Naive thymus-derived CD8-positive, alpha-beta T cell (primary cell): ENCODE measurements at regions not wholly inside any gene's neighbourhood (a gene's known extent, or its start where the extent isn't known, plus 50 kb on each side); places are given as distances from the start of the nearest gene placed in this dataset.

ENCODE experiments used
- ATAC-seq, 2 donors: fragments of 150-1000 bp; cut with Tn5 transposase in 1 of 2; sonication (Bioruptor Pico), chemical (Tn5 transposase) in 1 of 2; 1 replicate in 1 of 2; 2 replicates in 1 of 2; pipeline ENCODE4 v1.10.0; 2021; ENCODE audit warnings: mild to moderate bottlenecking in 2 of 2, moderate library complexity in 2 of 2
- POLR2A ChIA-PET: fragments of 350-600 bp; sonication (Branson Sonifier 250); formaldehyde crosslinking; loops from one replicate; lab custom pipeline; 2021; ENCODE audit warnings: antibody characterized with exemption; lab: Charles Lee
- DNase-seq, 10 donors: peaks; one replicate each; pipeline versions ENCODE4 v3.0.0 to v3.0.0-alpha.2; 2020 to 2022
- H3K27ac Mint-ChIP-seq, 10 donors: one replicate each; pipeline ENCODE4 v1.8.0; 2020 to 2022; ENCODE audit warnings: mild to moderate bottlenecking in 10 of 10, mixed read lengths in 10 of 10, moderate library complexity in 4 of 10, inconsistent platforms in 1 of 10
- H3K27me3 Mint-ChIP-seq, 5 donors: one replicate each; pipeline ENCODE4 v1.8.0; 2021 to 2022; ENCODE audit warnings: mixed read lengths in 5 of 5
- H3K36me3 Mint-ChIP-seq, 3 donors: one replicate each; pipeline ENCODE4 v1.8.0; 2020 to 2022; ENCODE audit warnings: mixed read lengths in 3 of 3, mild to moderate bottlenecking in 2 of 3, inconsistent platforms in 1 of 3
- H3K4me1 Mint-ChIP-seq, 4 donors: one replicate each; pipeline ENCODE4 v1.8.0; 2021 to 2022; ENCODE audit warnings: mixed read lengths in 4 of 4
- H3K4me3 Mint-ChIP-seq, 10 donors: one replicate each; pipeline ENCODE4 v1.8.0; 2020 to 2022; ENCODE audit warnings: mild to moderate bottlenecking in 10 of 10, mixed read lengths in 10 of 10, moderate library complexity in 6 of 10, inconsistent platforms in 1 of 10
- H3K9me3 Mint-ChIP-seq, 9 donors: one replicate each; pipeline ENCODE4 v1.8.0; 2020 to 2022; ENCODE audit warnings: mixed read lengths in 9 of 9, mild to moderate bottlenecking in 3 of 9, inconsistent platforms in 1 of 9, moderate library complexity in 1 of 9

- ATAC-seq (no peak), DNase-seq (no peak)
- Mint-ChIP-seq H3K4me3 (no peak overlapping the region), H3K4me1 (no peaks in the 10 kb centered on the region), H3K9me3 (peaks cover 0 to 9% (median 2%) of the 10 kb centered on the region in 9 donors), H3K27me3 (peaks cover 0 to 4% (median 0%) of the 10 kb centered on the region in 5 donors), H3K36me3 (no peaks in the 10 kb centered on the region), H3K27ac (no peak overlapping the region)
- POLR2A ChIA-PET = no interaction called here
Observed at GRCh38 chr3:182190056-182190455, 478.3 kb downstream of the SOX2 start.

DNA sequence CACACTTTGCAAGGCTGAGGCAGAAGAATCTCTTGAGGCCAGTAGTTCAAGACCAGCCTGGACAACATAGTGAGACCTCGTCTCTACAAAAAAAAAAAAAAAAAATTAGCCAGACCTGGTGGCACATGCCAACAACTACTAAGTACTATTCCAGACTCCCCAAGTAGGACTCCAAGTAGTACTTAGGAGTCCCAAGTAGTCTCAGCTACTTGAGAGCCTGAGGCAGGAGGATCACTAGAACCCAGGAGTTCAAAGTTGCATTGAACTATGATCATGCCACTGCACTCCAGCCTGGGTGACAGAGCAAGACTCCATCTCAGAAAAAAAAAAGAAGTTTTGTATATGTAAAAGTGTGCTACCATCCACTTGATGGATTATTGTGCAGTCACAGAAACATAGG, 486.6 kb downstream of the SOX2 start:
- no peaks in the 10 kb centered on the region for H3K36me3 Mint-ChIP-seq
- POLR2A ChIA-PET = no interaction called here
- no peak for DNase-seq

DNA sequence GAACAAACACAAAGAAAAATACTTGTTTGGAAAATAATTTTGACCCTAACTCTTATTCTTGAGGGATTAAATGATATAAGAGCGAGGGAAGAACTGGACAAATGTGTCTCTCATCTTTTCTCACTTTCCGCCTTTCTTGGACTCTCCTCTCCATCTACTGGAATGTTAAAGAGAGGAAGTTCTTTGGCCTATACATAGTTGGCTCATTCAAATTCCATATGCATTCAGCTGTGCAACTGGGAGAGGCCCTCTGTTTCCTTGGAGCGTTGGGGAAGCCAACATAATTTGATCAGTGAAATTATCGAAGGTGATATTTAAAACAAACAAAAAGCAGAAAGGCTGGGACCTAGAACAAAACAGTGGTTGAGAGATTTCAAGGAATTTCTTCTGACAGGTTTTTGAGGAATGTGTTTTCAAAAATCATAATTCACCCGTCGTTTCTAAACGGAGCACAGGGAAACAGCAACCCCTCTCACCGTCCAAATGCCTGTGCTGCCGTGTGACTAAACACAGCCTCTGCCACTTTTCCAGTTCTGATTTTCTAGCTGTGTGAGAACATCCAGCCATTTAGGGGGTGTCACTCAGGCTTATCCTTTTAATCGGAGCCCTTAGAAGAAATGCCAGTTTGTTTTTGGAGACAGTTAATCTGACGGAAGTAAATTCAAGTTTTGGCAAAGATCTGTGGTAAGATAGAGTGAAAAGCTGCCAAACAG, 489.9 kb downstream of the SOX2 start:
- H3K4me3 Mint-ChIP-seq = no peak overlapping the region
- no peaks in the 10 kb centered on the region for H3K36me3 Mint-ChIP-seq
- POLR2A ChIA-PET = no interaction called here

More for the DNA sequence above, 486.6 kb downstream of the SOX2 start:
- Mint-ChIP-seq H3K4me3 (no peak overlapping the region), H3K27ac (no peak overlapping the region), H3K4me1 (no peaks in the 10 kb centered on the region), H3K27me3 (peaks cover 0 to 2% (median 0%) of the 10 kb centered on the region in 5 donors), H3K9me3 (peaks cover 0 to 3% (median 0%) of the 10 kb centered on the region in 9 donors)
- ATAC-seq = no peak

GRCh38 chr3:182212479-182213076, 500.9 kb downstream of the SOX2 start:
- ATAC-seq (no peak), DNase-seq (no peak)
- Mint-ChIP-seq H3K36me3 (no peaks in the 10 kb centered on the region), H3K27ac (peak overlapping the region in 1 of 10 donors; percentile 20), H3K27me3 (peaks cover 0 to 9% (median 0%) of the 10 kb centered on the region in 5 donors), H3K4me3 (no peak overlapping the region), H3K9me3 (peaks cover 0 to 2% (median 0%) of the 10 kb centered on the region in 9 donors), H3K4me1 (no peaks in the 10 kb centered on the region)
- POLR2A ChIA-PET = no interaction called here

More for the DNA sequence above, 489.9 kb downstream of the SOX2 start:
- Mint-ChIP-seq H3K27me3 (peaks cover 0 to 2% (median 0%) of the 10 kb centered on the region in 5 donors), H3K9me3 (peaks cover 0 to 11% (median 0%) of the 10 kb centered on the region in 9 donors), H3K4me1 (no peaks in the 10 kb centered on the region), H3K27ac (no peak overlapping the region)
- no peak for DNase-seq
- ATAC-seq = no peak

GRCh38 chr3:182214416-182214815, 502.7 kb downstream of the SOX2 start:
- Mint-ChIP-seq H3K27ac (peak overlapping the region in 1 of 10 donors; percentile 68), H3K4me3 (no peak overlapping the region), H3K36me3 (no peaks in the 10 kb centered on the region), H3K4me1 (no peaks in the 10 kb centered on the region), H3K27me3 (peaks cover 0 to 9% (median 0%) of the 10 kb centered on the region in 5 donors), H3K9me3 (peaks cover 0 to 2% (median 0%) of the 10 kb centered on the region in 9 donors)
- DNase-seq = no peak
- POLR2A ChIA-PET = no interaction called here
- ATAC-seq = no peak

DNA sequence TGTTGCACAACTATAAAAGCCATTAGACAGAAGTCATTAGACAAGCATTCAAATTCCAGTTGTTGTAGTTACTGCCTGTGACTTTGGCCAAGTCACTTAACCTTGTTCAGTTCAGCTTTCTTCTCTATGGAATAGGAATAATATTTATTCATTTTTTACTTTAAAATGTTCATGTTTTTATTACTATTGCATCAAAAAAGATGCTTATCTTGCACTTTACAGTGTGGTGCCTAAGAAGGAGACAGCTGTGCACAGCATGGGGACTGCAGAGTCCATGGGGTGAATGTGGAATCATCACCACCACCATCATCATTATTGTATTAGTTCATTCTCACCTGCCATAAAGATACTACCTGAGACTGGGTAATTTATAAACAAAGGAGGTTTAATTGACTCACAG, 504.2 kb downstream of the SOX2 start:
- H3K27me3 Mint-ChIP-seq = peaks cover 0 to 9% (median 0%) of the 10 kb centered on the region in 5 donors
- POLR2A ChIA-PET = no interaction called here
- ATAC-seq = no peak
- no peaks in the 10 kb centered on the region for H3K4me1 Mint-ChIP-seq
- no peak overlapping the region for H3K27ac Mint-ChIP-seq
- no peak overlapping the region for H3K4me3 Mint-ChIP-seq
- no peaks in the 10 kb centered on the region for H3K36me3 Mint-ChIP-seq
- DNase-seq = no peak
- peaks cover 0 to 2% (median 0%) of the 10 kb centered on the region in 9 donors for H3K9me3 Mint-ChIP-seq

DNA sequence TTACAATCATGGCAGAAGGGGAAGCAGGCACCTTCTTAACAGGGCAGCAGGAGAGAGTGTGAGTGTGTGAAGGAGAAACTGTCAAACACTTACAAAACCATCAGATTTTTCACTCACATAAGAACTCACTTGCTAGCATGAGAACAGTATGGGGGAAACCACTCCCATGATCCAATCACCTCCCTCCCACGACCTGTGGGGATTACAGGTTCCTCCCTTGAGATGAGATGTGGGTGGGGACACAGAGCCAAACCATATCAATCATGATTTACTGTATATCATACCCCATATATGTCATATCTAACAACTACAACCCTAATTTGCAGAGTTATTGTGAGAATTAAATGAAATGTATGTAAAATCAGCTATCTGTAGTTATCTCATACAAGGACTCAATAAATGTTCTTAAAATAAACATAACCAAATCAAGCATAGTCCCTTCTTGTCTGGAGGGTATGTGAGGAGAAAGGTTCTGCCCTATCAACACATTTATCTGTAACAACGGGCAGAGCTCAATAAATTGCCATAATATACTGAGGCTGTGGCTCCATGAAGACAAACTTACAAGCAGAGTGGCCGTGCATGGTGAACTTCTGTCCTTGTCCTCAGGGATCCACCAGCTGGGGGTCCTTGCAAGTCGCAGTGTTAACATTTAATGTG, 504.7 kb downstream of the SOX2 start:
- H3K4me1 Mint-ChIP-seq = no peaks in the 10 kb centered on the region
- no peak for DNase-seq
- H3K27ac Mint-ChIP-seq = no peak overlapping the region
- peaks cover 0 to 2% (median 0%) of the 10 kb centered on the region in 9 donors for H3K9me3 Mint-ChIP-seq
- POLR2A ChIA-PET = no interaction called here
- no peak for ATAC-seq
- no peaks in the 10 kb centered on the region for H3K36me3 Mint-ChIP-seq
- peaks cover 0 to 9% (median 0%) of the 10 kb centered on the region in 5 donors for H3K27me3 Mint-ChIP-seq
- no peak overlapping the region for H3K4me3 Mint-ChIP-seq

GRCh38 chr3:182220013-182220412, 508.3 kb downstream of the SOX2 start:
- POLR2A ChIA-PET = no interaction called here
- no peak for ATAC-seq
- Mint-ChIP-seq H3K4me1 (no peaks in the 10 kb centered on the region), H3K36me3 (no peaks in the 10 kb centered on the region), H3K27ac (no peak overlapping the region), H3K4me3 (no peak overlapping the region), H3K27me3 (peaks cover 0 to 2% (median 0%) of the 10 kb centered on the region in 5 donors), H3K9me3 (peaks cover 0 to 4% (median 2%) of the 10 kb centered on the region in 9 donors)
- no peak for DNase-seq

DNA sequence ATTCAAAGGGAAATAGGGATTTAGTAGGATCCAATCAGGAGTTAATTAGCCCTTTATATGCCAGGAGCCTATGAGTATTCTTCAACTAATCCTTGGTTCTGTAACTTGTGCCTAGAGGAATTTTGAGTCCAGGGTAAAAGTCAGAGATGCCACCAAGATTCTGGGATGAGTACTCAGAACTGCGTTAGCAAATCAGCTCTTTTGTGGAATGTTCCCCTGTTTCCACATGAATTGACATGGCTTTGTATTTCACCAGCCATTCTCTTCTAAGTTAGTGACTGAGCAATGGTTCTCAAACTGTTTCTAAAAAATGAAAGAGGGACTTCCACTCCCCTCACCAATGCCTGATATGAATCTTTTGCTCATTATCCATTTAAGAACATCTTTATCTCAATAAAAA, 508.7 kb downstream of the SOX2 start:
- H3K9me3 Mint-ChIP-seq = peaks cover 0 to 8% (median 2%) of the 10 kb centered on the region in 9 donors
- H3K4me3 Mint-ChIP-seq = no peak overlapping the region
- H3K36me3 Mint-ChIP-seq = no peaks in the 10 kb centered on the region
- no peak for ATAC-seq
- DNase-seq = no peak
- H3K27ac Mint-ChIP-seq = no peak overlapping the region
- POLR2A ChIA-PET = no interaction called here
- peaks cover 0 to 6% (median 0%) of the 10 kb centered on the region in 5 donors for H3K27me3 Mint-ChIP-seq
- no peaks in the 10 kb centered on the region for H3K4me1 Mint-ChIP-seq

DNA sequence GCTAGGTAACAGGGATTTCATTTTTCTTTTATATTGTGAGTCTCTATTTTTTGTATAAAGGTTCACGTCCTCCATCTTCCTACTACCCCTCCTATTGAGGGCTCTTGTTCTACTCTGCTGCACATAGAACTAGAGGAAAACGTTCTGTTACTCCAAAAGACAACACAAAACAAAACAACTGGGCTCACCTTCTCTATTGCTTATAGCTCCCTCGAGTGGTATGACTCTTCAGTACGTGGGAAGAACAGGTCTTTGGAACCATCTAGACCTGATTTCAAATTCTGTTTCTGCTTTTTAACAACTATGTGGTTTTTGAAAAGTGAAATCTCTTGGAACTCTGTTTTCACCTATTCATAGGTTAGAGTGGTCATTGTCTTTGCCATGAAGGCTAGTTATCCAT, 515.3 kb downstream of the SOX2 start:
- H3K4me3 Mint-ChIP-seq = no peak overlapping the region
- no peak for ATAC-seq
- POLR2A ChIA-PET = no interaction called here
- no peak overlapping the region for H3K27ac Mint-ChIP-seq
- DNase-seq = no peak
- peaks cover 0 to 18% (median 4%) of the 10 kb centered on the region in 9 donors for H3K9me3 Mint-ChIP-seq
- peaks cover 0 to 11% (median 3%) of the 10 kb centered on the region in 5 donors for H3K27me3 Mint-ChIP-seq
- peaks cover 0 to 4% (median 0%) of the 10 kb centered on the region in 3 donors for H3K36me3 Mint-ChIP-seq
- no peaks in the 10 kb centered on the region for H3K4me1 Mint-ChIP-seq

DNA sequence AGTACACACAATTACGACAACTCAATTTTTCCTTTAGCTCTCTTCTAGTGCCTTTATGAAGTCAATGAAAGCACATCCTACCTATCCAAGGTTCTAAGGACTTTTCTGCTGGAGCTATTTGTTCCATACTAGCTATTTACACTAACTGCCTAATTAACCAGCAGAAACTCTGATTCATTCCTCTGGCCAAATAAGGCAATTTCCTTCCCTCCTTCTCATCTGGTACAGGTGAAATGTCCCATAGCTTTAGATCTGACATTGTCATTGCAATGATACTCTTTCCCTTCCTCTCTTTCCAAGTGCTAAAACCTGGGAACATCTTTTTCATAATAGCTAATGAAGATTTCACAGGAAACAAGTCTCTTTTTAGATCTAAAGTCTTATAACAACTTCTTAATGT, 521.7 kb downstream of the SOX2 start:
- POLR2A ChIA-PET = no interaction called here
- no peaks in the 10 kb centered on the region for H3K36me3 Mint-ChIP-seq
- no peaks in the 10 kb centered on the region for H3K4me1 Mint-ChIP-seq

DNA sequence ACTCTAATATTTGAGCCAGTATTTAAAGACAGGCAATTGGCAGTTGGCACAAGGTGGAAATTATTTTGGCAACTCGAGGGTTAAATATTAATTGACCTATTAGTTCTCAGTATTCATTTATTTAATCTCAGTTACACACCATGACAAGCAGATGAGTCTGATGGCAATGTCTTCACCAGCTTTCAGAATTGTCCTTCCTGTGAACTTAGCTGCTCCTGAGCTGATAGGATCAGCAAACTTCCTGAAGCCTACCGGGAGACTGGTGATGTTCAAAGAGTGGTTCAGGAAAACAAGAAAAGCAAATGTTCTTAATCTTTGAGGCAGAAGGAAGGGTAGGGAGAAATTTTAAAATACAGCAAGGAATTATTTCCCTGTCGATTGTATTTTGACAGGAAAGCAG, 522.2 kb downstream of the SOX2 start:
- H3K9me3 Mint-ChIP-seq = peaks cover 0 to 4% (median 0%) of the 10 kb centered on the region in 9 donors
- H3K4me1 Mint-ChIP-seq = no peaks in the 10 kb centered on the region
- no peak overlapping the region for H3K27ac Mint-ChIP-seq
- no peak overlapping the region for H3K4me3 Mint-ChIP-seq
- DNase-seq (no peak), ATAC-seq (no peak)
- POLR2A ChIA-PET = no interaction called here
- H3K36me3 Mint-ChIP-seq = no peaks in the 10 kb centered on the region
- H3K27me3 Mint-ChIP-seq = peaks cover 0 to 7% (median 0%) of the 10 kb centered on the region in 5 donors

More for the DNA sequence above, 521.7 kb downstream of the SOX2 start:
- no peak overlapping the region for H3K4me3 Mint-ChIP-seq
- no peak overlapping the region for H3K27ac Mint-ChIP-seq
- no peak for ATAC-seq
- DNase-seq = no peak
- H3K27me3 Mint-ChIP-seq = peaks cover 0 to 7% (median 0%) of the 10 kb centered on the region in 5 donors
- peaks cover 0 to 4% (median 0%) of the 10 kb centered on the region in 9 donors for H3K9me3 Mint-ChIP-seq

GRCh38 chr3:182234881-182235280, 523.2 kb downstream of the SOX2 start:
- Mint-ChIP-seq H3K4me3 (no peak overlapping the region), H3K9me3 (peaks cover 0 to 4% (median 0%) of the 10 kb centered on the region in 9 donors), H3K4me1 (no peaks in the 10 kb centered on the region), H3K27ac (no peak overlapping the region), H3K27me3 (peaks cover 0 to 5% (median 0%) of the 10 kb centered on the region in 5 donors), H3K36me3 (no peaks in the 10 kb centered on the region)
- no peak for ATAC-seq
- no peak for DNase-seq
- POLR2A ChIA-PET = no interaction called here
